ENCODE measurements at regions not wholly inside any gene's neighbourhood (a gene's known extent, or its start where the extent isn't known, plus 50 kb on each side); places are given as distances from the start of the nearest gene placed in this dataset.
A peak's percentile ranks its signal among the peaks of the same experiment; 100 is the strongest.

DNA sequence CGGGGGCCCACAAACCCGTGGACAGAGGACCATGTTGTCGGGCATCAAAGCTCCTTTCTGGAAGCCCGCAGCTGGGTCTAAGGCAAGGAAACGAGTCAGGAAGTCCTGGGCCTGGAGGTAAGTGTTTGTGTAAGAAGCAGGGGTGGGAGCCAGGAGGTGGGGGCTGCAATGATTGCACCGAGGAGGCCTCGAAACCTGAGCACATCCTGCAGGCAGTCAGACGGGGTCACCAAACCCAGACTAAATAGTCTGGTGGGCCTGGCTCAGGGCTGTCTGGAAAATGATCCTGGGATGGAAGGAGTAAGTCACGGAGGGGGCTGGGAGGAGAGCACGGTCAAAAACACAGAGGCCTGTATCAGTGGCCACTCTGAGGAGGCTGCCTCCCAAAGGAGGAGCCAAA is 539.2 kb downstream of the MN1 start:
- no peak for ATAC-seq

DNA sequence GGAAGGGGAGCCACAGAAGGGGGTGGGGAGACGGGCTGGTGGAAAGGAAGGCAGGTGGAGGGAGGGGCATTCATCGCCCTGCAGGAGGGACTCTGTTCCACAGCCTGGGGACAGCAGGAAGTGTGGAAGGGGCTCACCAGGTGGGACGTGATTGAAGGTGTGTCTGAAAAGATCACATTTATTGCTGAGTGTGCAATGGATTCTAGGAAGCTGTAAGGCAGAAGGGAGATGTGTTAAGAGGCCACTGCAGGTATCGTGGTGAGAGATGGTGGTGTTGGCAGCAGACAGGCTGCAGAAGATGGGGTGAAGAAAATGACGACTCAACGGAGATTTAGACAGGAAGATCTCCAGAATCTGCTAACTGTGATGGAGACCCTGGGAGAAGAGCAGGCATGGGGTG is 537.4 kb downstream of the MN1 start:
- ATAC-seq: no peak

DNA sequence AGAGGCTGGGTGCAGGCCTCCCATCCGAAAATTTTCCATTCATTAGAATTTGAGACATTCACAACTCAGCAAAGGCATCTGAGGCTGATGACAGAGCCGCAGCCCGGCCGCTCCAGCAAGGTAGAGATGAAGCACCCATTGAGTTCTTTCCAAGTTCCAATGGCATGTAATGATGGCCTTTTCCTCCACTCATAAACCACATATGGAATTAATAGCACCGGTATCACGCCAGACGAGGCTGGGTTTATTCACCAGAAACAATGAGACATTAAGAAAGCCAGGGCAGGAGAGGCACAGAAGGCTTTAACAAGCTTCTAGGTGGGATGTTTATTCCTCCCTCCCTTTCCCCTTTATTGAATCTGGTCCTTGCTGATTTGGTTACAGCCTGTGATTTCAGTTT is 534.4 kb downstream of the MN1 start:
- no peak for ATAC-seq

DNA sequence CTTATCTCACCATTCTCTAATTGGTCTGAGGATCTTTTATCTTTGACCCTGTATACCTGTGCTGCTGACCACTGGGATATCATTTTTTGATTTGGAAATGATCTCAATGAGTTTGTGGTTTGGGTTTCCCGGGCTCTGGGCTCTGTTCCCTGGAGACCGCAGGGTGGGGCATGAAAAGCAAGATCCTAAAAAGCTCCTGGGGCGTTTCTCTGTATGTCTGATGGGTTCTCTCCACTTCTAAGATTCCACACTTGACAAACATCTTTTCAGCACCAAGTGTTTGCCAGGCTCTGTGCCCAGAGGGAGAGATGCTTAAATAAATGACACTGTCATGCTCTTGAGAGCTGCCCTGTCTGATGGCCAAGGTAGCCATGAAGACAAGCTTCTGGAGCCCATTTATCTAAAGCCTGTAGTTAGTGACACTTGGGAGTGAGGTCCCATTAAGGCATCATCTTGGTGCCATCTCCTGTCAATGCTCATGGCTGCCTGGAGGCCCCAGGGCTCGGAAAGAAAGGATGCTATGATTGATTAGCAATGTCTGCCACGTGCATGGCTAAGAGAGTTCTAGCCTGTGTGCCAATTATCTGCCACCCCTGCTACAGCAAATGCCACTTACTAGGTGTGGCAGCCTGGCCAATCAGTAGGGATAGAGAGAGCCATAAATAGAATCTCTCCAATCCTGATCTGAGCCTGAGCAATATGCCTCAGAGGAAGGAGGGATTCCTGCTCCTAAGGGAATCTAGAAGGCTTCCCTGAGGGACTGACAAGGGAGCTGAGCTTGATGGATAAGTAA is 531.6 kb downstream of the MN1 start:
- no peak for ATAC-seq

DNA sequence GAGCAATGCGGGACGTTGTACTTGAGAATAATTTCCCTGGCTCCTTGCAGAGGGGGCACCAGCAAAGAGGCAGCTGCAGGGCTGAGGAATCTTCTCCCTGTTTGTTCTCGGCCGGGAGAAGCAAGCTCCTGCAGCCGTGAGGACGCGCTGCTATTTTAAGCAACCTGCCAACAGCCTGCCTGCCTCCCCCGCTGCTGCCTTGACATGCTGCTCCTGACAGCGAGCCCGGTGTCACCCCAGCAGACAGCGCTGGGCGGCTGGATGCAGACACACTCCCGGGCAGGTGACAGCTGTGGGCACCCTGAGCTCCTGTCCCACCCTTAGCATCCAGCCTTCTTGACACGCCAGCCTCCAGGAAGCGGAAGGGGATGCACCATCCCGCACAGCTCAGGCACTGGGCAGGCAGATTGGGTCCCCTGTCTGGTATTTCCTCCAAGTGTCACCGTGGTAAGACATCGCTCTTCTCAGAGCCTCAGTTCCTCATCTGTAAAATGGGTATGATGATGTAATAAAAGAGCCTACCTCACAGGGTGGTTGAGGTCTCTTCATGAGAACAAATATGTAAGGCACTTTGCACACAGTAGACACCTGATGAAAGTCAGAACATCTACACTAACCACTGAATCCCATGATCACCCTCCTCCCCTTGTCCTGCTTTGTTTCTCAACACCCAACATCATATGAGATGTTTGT is 530.6 kb downstream of the MN1 start:
- ATAC-seq: no peak

DNA sequence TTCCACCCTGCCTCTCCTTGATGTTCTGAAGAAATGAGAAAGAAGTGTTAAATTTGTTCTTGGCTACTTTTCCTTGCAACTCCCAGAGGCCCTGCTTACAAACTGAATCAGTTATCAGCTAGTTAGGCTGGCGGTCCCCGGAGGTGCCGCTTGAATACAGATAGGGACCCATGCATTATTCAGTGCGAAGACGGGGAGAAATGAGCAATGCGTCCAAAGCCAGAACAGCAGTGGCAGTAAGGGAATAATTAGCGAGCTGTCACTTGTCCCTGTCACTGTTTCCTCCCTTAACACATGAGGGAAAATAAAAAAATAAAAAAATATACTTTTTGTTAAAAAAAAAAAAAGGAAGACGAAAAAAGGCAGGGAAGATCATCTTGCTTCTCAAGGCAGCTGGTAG is 528.1 kb downstream of the MN1 start:
- no peak for ATAC-seq

DNA sequence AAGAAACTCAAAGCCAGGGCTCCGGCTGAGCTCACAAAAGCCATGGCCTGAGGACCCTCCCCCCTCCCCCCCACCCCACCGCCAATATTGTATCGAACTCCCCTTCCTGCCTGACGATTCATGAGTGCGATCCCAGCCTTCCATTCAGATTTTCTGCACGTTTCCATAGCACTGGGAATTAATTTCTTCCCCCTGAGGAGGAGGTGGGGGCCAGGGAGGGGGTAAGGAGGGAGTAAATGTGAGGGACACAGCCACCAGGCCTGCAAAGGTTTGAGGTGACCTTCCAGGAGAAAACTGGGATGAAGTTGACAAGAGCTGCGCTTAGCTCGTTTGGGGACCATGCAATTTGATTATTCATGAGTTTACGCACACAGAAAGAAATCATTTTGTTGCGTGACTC is 527.7 kb downstream of the MN1 start:
- ATAC-seq: no peak

DNA sequence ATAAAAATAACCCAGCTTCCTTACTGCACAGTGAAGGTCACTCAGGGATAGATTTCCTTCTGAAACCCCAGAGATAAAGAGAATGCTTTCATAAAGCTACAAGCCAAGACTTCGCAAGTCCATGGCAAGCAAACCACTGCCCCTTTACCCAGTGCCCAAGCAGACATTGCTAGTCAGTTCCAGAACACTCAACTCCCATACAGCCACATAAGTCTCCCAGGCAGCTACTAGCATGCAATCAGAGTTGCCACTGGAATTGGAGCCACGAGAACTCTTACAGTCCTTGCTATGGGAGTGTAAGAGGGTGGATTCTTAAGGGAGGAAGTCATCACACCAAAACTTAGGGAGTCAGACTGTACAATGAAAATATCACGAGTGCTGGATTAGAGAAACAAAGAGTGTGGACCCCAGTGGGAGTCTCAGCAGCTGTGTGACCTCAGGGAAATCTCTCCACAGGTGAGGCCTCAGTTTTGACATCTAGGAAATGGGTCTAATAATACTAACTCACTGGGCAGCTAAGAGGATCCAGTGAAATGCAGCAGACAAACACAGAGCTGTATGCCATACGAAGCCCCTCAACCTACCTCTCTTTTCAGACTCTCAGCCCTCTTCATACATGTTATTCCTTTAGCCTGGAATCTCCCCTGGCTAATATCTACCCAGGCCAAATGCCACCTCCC is 526.6 kb downstream of the MN1 start:
- ATAC-seq: no peak

DNA sequence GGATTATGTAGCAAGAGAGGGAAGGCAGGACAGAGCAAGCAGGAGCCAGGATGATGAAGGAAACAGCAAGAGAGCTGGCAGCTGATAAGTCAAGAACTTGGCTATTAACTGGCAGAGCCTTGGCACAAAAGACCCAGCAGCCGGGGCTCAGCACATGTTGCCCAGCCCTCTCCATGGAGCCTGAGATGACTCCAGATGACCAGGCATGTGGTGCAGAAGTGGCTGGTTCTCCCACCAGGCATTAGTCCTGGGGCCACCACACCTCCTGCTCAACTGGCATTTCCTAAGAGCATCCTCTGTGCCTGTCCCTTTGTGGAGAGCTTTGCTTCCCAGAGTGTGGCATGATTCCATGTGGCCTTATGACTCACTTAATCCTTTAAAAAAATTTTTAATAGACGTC is 522.6 kb downstream of the MN1 start:
- ATAC-seq: peak; percentile 90

DNA sequence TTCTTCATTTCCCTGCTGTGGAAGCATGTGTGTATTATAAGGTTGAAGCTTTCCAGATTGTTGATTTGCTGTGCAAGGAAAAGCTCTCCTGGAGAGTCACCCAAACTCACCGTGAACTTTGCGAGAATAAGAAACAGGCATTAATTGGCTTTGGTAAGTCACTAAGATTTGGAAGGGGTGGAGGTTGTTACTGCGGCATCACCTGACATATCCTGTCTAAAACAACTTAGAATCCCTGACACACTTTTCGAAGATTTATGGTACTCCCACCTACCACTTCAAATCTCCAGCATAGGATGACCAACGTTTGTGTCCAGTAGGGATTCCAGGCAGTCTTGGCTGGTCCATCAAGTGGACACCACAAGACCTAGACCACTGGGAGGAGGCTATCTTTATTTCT is 518.3 kb downstream of the MN1 start:
- no peak for ATAC-seq

DNA sequence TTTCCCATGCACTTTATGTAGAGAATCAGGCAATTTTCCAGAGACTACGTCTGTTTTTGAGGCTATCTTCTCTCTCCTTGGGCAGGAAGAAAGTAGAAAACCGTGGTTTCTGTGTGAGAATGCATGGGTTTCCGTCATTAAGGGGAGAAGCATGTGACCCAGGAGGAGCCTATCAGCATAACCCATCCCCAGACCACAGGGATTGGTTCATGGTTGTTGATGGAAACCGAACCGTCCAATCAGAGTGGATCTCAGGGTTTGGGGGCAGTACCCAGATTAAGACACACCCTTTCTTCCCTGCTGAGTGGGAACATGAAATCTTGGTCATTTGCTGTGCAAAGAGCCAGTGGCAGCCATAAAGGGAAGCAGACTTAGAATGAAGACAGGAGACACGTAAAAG is 517.8 kb downstream of the MN1 start:
- ATAC-seq: no peak

DNA sequence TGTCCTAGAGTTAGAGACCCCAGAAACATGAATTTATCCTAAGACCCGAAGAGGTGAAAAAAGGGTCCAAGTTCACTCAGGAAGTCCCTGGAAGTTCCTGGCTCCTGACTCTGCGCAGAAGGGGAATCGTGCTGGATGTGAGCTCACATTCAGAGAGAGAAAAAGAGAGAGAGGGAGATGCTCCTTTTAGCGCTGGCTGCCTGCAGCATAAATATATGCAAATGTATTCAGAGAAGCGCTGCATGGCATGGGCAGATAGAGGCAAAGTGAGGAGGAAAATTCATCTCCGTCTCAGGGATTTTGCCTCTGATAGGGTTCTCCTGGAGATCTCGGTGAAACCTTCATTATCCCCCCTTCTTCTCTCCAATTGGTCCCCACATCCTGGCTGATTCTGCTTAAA is 517.2 kb downstream of the MN1 start:
- no peak for ATAC-seq

DNA sequence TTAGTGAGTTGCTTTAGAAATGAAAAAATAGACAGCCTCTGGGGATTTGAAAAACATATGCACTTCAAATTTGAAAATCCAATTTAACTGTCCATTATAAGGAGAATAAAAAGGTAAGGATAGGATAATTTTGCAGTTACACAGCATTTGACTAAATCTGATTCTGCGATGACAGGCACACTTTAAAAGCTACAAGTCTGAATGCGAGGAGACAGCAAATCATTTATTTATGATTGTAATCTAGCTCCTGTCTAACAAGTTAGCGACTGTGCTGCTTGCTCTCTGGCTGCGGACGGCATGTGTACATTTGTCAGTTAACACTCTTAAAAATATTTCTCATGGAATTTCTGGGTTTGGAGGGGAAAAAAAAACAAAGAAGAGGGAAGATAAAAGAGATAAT is 514.8 kb downstream of the MN1 start:
- no peak for ATAC-seq

DNA sequence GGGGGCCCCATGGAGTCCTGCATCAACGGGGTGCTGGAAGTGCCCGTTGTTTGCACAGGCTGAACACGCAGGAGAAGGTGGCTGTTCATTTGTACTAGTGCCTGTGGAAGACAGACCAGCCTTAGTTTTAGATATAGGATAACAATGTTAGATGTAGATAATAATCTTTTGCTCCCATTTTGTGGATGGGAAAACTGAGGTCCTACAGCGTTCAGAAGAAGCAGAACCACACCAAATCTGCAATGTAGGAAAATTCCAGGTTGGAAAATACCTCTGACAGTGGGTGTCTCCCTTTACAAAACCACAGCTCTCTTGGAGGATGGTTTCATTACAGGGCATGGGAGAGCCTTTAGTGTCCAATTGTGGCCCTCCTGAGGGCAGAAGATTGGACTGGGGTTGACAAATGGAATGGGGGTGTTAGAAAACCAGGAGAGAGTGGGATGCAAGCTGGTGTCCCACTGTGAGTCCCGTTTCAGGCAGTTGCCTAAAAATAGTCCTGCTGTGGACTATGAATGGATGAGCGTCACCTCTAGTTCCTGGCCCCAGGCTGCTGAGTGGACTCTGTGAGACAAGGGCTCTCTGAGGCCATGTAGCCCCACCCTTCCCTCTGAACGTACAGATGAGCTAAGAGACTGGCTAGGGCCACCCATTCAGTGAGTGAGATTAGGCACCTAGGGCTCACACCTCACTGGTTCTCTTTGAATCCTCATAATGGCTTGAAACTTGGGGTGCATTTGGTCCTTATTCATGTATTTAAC is 508.8 kb downstream of the MN1 start:
- ATAC-seq: no peak

DNA sequence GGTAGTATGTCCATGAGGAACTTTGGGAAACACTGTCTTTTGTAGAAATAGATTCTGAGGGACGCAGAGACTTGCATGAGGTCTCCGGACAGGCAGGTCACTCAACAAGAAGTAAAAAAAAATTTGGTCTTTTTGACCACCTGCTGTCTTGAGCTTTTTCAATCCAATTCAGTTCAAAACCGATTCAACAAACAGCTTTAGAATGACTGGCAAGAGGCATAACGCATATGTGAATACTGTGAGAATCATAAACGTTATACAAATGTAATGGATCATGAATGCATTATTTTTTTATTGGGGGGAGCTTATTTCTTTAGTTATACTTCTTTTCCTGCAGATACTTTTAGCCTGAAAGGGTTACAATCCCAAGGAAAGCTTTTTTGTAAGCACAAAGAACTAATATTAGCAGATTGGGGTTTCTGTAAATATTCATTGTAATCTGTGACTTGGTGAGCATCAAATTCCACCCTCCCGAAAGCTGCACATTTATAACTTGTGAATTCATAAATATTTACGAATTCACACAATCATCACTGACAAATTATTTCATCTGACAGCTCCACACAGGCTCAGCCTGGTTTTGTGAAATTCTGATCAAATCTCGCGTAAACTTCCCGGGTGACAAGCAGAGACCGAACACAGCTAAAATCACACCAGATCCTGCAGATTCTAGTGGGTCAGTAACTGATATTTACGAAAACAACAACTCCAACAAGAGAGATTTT is 507.7 kb downstream of the MN1 start:
- no peak for ATAC-seq

DNA sequence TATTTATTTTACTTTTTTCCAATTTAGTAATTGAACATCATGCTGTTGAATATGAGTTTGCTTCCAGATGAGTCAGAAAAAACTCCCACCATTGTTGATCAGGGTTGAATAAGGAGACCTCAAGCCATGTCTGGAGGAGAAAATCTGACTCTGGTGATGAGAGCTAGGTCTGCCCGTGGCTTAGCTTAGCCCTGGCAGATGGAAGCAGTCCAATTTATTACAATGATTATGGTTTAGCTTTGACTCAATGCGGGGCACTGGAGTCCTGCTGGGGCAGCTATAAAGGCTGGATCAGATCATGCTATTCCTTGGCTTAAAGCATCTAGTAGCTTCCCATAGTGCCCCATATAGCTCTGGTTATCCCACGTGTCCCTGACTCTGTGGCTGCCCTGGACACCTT is 506.5 kb downstream of the MN1 start:
- no peak for ATAC-seq

DNA sequence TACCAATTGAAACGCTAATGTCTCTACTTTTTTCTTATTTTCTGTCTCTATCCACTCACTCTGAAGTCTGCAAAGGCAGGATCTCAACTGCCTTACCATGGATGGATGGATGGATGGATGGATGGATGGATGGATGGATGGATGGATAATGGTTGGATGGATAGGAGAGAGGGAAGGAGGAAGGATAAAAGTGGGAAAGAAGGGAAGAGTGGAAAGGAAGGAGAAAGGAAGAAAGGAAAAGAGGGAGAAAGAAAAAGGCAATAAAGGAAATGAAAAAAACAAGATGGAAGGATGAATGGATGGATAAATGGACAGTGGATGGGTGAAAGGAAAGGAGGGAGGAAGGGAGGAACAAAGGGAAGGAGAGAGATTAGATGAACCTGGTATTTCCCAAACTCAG is 506.0 kb downstream of the MN1 start:
- ATAC-seq: no peak

DNA sequence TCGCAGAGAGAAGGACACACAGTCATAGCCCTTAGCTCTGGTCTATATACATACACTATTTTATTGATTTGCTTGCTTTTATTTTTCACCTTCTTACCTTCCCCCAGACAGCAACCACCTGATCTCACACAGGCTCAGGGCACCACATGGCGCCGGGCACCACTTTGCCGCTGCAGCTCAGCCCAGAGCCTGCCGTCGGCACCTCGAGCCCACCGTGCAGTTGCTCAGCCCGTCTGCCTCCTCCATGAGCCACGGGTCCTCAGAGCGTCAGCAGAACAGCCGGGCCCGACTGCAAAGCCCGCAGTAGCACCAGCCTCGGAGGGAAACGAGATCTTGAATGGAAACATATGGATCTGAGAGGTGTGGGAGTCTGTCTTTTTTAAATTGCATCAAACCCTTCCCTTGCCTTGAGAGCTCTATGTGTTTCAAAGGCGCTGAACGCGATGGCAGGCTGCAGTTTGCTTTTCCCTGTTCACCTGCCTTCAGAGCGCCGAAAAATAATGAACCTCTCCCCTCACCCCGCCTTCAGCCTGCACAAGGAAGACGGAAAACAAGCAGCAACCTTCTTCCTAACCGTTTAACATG is 505.4 kb downstream of the MN1 start:
- ATAC-seq: no peak

DNA sequence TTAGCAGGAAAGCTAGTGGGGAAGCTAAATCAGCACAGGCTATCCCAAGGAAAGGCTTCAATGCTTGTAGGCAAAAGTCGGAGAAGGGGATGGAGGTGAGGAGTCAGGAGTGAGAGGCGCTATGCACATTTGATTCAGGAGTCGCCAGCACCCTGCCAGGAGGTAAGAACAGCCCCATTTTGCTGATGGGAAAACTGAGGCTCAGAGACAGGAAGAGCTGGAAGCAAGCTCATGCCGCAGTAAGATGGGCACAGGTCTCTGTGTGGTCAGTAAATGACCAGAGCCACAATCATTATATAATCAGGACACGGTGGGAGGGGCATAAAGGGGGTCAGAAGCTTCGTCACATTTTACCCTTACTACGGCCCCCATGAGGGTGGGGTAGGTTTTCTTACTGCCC is 504.4 kb downstream of the MN1 start:
- ATAC-seq: no peak

DNA sequence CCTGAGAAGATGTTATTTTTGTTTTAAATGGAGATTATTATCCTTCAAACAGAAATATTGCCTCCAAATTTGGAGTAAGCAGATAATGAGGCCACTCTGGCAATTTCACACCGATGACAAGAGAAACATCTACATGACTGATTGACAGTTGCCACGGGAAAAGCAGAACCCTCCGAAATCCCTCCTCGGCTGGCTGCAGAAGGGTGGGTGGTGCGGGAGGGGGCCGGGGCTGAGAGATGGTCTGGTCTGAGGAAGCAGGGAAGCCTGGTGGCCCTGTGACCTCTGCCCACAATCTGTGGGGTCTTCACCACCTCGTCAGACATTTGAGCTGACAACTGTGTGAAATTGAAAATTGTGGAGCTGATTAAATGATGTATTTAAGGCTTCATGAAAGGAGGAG is 503.2 kb downstream of the MN1 start:
- ATAC-seq: no peak

DNA sequence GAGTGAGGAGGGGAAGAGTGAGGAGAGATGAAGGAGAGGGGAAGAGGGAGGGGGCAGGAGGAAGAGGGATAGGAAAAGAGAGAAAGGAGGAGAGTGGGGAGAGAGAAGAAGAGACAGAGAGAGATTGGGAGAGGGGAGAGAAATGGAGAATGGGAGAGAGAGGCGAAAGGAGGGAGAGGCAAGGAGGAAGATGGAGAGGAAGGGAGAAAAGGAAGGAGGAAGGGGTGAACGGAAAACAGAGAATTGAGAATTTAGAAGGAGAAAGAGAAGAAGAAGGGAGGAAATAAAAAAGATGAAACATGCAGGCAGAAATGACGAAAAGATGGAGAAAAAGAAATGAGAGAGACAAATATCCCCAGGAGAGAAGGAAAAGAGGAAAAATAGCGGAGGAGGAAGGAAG is 502.8 kb downstream of the MN1 start:
- ATAC-seq: no peak
